Left hindlimb (tissue), 1 donor: ENCODE measurements at regions not wholly inside any gene's neighbourhood (a gene's known extent, or its start where the extent isn't known, plus 50 kb on each side); places are given as distances from the start of the nearest gene placed in this dataset.

ENCODE experiments used
- DNase-seq: peaks from one replicate; pipeline ENCODE4 v3.0.0-alpha.2; 2018

GRCh38 chr17:71363661-71364060 is 757.2 kb upstream of the SOX9 start:
- no peak for DNase-seq

DNA sequence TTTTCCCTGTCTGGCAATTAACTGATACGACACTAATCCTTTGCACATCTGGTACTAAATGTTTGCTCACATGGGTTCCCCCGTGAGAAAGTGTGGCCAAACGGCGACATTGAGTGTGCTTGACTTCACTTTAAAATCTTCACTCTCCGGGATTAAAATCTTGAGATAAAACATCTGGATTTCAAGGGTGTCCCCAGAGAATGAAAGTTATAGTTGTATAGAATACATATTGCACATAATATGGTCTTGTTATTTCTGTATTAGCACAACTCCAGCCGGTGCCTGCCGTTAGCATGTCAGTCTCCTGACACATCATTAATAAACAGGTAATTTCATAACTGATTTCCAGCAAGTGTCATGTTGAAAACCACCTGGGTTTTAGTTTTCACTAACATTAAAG is 749.0 kb upstream of the SOX9 start:
- no peak for DNase-seq

DNA sequence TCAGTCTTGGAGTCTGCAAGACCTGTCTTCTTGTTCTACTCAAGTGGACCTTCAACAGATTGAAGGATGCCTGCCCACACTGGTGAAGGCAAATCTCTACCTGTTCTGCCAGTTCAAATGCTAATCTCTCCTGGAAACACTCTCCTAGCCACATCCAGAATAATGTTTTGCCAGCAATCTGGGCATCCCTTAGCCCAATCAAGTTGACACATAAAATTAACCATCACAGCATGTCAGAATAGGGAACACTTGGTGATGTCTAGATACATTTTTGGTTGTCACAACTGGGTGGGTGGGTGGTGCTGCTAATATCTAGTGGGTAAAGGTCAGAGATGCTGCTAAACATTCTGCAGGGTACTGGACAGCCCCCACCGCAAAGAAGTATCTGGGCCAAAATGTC is 744.9 kb upstream of the SOX9 start:
- no peak for DNase-seq

DNA sequence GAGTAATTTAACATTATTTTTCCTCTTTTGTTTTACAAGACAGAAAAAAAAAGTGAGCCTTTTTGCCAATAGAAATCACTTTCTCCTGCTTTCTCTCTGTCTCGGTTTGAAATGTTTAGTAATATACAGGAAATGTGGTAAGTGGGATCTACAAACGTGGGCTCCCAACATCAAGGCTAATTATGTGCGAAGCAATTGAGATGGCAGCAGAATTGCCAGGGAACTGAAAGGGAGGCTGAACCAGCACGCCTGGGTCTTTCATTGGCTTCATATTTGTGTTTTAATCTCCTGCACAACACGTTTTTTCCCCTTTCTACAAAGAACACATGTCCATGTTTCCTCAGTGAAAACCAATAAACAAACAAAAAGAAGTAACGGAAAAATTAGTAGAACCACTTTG is 743.9 kb upstream of the SOX9 start:
- no peak for DNase-seq

- DNase-seq = peak; percentile 34
Observed at GRCh38 chr17:71378036-71378435, 742.8 kb upstream of the SOX9 start.

GRCh38 chr17:71378741-71379140 is 742.1 kb upstream of the SOX9 start:
- no peak for DNase-seq

DNA sequence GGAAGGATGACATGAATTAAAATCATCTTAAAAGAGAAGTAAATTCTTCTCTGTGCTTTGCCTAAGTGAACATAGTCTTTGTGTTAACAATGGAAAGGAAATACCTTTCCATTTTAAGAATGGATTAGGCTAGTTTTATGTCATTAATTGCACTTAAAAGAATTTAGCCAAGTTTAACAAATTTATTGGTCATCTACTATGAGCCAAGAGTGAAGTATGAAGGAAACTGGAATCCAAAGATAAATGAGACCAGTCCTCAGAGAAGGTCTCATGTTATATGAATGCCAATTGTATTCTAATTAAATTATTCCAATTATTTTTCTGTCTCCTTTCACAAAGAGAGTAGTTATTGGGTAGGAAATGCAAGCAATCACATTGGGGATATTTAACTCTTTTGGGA is 741.3 kb upstream of the SOX9 start:
- DNase-seq = no peak

- no peak for DNase-seq
Observed at GRCh38 chr17:71380535-71380934, 740.3 kb upstream of the SOX9 start.

DNA sequence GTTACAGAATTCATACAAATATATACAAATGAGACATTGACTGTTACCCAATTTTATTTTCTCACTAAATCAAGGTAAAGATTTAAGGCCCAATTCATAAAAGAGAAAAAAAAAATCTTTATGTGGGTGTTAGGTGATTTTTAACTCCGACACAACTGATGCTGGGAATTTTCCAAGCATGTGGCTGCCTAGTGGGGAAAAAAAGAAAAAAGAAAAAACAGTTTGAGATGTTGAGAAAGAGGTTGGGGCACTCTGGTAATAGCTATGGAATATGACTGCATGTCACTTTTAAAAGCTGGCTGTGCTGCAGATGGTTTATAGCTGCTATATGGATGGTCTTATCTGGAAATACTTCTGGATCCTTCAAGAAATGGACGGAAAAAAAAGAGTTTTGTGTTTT is 739.9 kb upstream of the SOX9 start:
- no peak for DNase-seq

- DNase-seq = no peak
Observed at GRCh38 chr17:71383091-71383490, 737.7 kb upstream of the SOX9 start.

DNA sequence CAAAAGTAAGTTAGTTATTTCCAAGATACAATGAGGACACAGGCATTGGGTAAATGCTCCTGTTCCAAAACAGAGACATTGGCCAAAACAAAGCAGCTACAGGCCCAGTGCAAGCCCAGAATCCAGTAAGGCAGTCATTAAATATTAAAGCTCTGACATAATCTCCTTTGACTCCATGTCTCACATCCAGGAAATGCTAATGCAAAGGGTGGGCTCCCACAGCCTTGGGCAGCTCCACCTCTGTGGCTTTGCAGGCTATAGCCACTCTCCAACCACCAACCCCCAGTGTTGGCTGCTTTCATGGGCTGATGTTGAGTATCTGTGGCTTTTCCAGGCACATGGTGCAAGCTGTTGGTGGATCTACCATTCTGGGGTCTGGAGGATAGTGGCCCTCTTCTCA is 733.4 kb upstream of the SOX9 start:
- no peak for DNase-seq

- DNase-seq = no peak
Observed at GRCh38 chr17:71392715-71393567, 727.9 kb upstream of the SOX9 start.

GRCh38 chr17:71395901-71396300 is 724.9 kb upstream of the SOX9 start:
- no peak for DNase-seq

DNA sequence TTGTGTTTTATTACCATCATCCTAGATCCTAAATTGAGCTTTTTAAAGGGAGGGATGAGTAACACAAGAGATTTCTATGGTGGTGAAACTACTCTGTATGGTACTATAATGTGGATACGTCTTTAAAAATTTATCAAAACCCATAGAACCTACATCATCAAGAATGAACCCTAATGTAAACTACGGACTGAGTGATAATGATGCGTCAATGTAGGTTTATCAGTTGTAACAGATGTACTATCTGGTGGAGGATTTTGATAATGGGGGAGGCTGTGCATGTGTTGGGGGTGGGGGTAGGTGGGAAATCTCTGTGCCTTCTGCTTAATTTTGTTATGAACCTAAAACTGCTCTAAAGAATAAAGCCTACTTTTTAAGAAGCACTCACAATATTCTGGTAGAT is 724.1 kb upstream of the SOX9 start:
- DNase-seq = no peak

DNA sequence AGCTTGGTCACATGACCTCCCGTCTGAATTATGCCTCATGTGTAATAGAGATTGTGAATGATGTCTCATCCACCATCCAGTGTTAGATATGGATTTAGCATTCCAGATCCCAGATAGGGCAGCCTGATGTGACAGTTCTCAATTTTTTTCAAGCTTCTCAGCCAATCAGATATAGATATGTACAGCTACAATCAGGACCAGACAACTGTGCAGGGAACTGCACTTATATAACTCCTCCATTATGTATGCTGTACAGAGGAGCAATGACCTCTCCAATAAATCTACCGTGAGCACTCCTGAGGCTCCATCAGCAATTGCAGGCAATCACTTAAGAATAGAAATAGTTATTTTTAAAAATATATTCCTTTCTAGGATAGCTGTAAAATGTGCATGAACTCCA is 722.8 kb upstream of the SOX9 start:
- DNase-seq = no peak

- no peak for DNase-seq
Observed at GRCh38 chr17:71398800-71399219, 722.0 kb upstream of the SOX9 start.

DNA sequence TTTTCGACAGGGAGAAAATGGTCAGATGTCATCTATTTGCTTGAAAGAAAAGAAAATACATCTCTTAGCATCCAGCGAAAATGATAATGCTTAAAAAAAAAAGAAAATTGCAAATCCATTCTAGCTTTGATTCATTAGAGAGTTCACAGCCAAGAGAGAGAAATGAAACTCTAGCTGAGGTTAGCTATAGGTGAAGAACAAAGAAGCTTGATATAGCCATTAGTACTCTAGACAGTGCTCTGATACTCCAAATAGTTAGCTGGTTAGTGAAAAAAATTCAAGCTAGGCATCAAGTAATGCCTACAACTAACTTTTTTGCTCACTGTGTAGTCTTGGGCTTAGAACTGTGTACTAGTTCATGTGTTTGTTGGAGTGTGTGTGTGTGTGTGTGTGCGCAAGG is 721.6 kb upstream of the SOX9 start:
- no peak for DNase-seq

DNA sequence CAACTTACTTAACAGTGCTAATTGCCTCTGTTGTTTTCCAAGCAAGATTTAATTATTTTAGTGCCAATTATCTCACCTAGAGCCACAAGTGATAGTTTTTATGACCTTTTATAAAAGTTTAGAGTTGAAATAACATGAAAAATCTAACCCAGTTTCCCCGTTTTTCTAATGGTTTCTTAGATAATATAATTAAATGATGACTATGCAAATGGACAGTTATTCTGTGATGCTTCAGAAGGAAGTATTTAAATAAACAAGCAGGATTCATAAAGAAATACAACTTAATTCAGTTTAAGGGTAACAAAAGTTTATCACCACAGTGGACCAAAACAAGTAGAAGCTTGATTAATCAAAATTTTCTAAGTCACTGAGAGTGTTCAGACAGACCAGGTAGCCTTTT is 721.2 kb upstream of the SOX9 start:
- DNase-seq = no peak

- no peak for DNase-seq
Observed at GRCh38 chr17:71402007-71402406, 718.8 kb upstream of the SOX9 start.

DNA sequence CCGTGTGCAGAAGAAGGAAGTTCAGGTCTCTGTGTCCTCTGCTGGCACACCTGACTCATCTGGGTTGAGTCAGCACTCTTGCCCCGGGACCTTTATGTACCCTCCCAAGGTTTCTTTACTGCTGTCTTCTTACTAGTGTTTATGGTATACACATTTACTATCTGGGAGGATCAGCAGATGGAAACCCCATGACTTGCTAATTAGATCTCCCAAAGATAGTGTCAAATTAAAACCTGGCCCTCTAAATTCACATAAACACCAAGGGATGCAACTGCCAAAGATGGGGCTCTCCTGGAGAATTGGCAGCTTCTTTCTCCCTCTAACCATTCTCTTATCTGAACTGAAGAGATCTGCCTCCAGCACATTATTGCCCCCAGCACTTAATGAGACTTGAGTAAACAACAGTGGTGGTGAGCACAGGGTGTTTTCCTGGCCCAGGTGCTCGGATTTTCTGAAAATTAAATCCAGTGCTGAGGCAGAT is 718.1 kb upstream of the SOX9 start:
- DNase-seq = no peak

GRCh38 chr17:71405101-71405500 is 715.7 kb upstream of the SOX9 start:
- no peak for DNase-seq

GRCh38 chr17:71407981-71408380 is 712.8 kb upstream of the SOX9 start:
- DNase-seq = no peak

- no peak for DNase-seq
Observed at GRCh38 chr17:71409137-71409536, 711.7 kb upstream of the SOX9 start.

GRCh38 chr17:71409712-71410111 is 711.1 kb upstream of the SOX9 start:
- no peak for DNase-seq

GRCh38 chr17:71412803-71413202 is 708.0 kb upstream of the SOX9 start:
- no peak for DNase-seq
